H1 (cell line): ENCODE measurements at regions not wholly inside any gene's neighbourhood (a gene's known extent, or its start where the extent isn't known, plus 50 kb on each side); places are given as distances from the start of the nearest gene placed in this dataset.

ENCODE experiments used
- JUN ChIP-seq: IDR thresholded peaks from 2 replicates; pipeline ENCODE4 v1.6.1; 2011; ENCODE audit warnings: low read depth, mild to moderate bottlenecking, improper control_type of control experiment, low read length
- KDM1A ChIP-seq: fragments of 200-600, 300-600 bp; sonication (generic); IDR thresholded peaks from 2 replicates; pipeline ENCODE4 v1.7.1; 2016; ENCODE audit warnings: mild to moderate bottlenecking, low read length, borderline replicate concordance
- PHF8 ChIP-seq: fragments of 200-600 bp; sonication (generic); conservative IDR thresholded peaks from 2 replicates; pipeline ENCODE4 v1.7.1; 2012; ENCODE audit warnings: low read depth, mild to moderate bottlenecking, inconsistent platforms, low read length, moderate library complexity
- TAF7 ChIP-seq: optimal IDR thresholded peaks from 2 replicates; pipeline ENCODE3; 2011; ENCODE audit warnings: low read depth, mild to moderate bottlenecking, inconsistent platforms, low read length, moderate library complexity, borderline replicate concordance
- ZNF274 ChIP-seq: IDR thresholded peaks from 2 replicates; pipeline ENCODE4 v1.7.0; 2012; ENCODE audit warnings: low read length, borderline replicate concordance; ENCODE audit errors: extremely low read depth

- TF ChIP-seq JUN: no peak
- TF ChIP-seq PHF8: no peak
- TF ChIP-seq TAF7: no peak
- TF ChIP-seq KDM1A: no peak
- no peak for TF ChIP-seq ZNF274
Observed at GRCh38 chr6:55011034-55011433, 163.3 kb upstream of the HCRTR2 start (continued).
